SKM-1 treated with dmso at 0.1 percent for 144 hours (cell line): ENCODE measurements at regions not wholly inside any gene's neighbourhood (a gene's known extent, or its start where the extent isn't known, plus 50 kb on each side); places are given as distances from the start of the nearest gene placed in this dataset.
"Not testable (repeated sequence)": the region's sequence is repeated elsewhere in the genome, so short reads cannot be mapped to it uniquely, and the experiment has no call there.

Source experiments
- DNase-seq: peaks from one replicate; lab custom pipeline; 2025; ENCODE audit not compliant: unreplicated experiment; lab: John Stamatoyannopoulos, UW

GRCh38 chr3:59372346-59372745 lies 322.5 kb upstream of the CFAP20DC start:
- no peak for DNase-seq

GRCh38 chr3:59368900-59369675 lies 319.3 kb upstream of the CFAP20DC start:
- DNase-seq: peak; percentile 26

- DNase-seq: no peak
Measured at GRCh38 chr3:59367150-59367549, 317.3 kb upstream of the CFAP20DC start.

- DNase-seq: no peak
Measured at GRCh38 chr3:59366218-59366617, 316.4 kb upstream of the CFAP20DC start.

GRCh38 chr3:59364496-59364895 lies 314.7 kb upstream of the CFAP20DC start:
- no peak for DNase-seq

- not testable (repeated sequence) for DNase-seq
Measured at GRCh38 chr3:59360312-59360711, 310.5 kb upstream of the CFAP20DC start.

GRCh38 chr3:59341459-59341858 lies 291.6 kb upstream of the CFAP20DC start:
- no peak for DNase-seq

GRCh38 chr3:59339818-59340217 lies 290.0 kb upstream of the CFAP20DC start:
- DNase-seq: no peak

GRCh38 chr3:59338934-59339333 lies 289.1 kb upstream of the CFAP20DC start:
- DNase-seq: no peak

- no peak for DNase-seq
Measured at GRCh38 chr3:59335338-59335737, 285.5 kb upstream of the CFAP20DC start.

- DNase-seq: no peak
Measured at GRCh38 chr3:59334585-59334984, 284.8 kb upstream of the CFAP20DC start.

- no peak for DNase-seq
Measured at GRCh38 chr3:59327376-59327808, 277.6 kb upstream of the CFAP20DC start.

GRCh38 chr3:59326246-59327024 lies 276.6 kb upstream of the CFAP20DC start:
- no peak for DNase-seq

GRCh38 chr3:59321881-59322540 lies 272.2 kb upstream of the CFAP20DC start:
- no peak for DNase-seq

GRCh38 chr3:59320080-59320479 lies 270.3 kb upstream of the CFAP20DC start:
- no peak for DNase-seq

- no peak for DNase-seq
Measured at GRCh38 chr3:59319442-59319841, 269.6 kb upstream of the CFAP20DC start.

GRCh38 chr3:59318881-59319280 lies 269.1 kb upstream of the CFAP20DC start:
- no peak for DNase-seq

GRCh38 chr3:59317386-59317785 lies 267.6 kb upstream of the CFAP20DC start:
- DNase-seq: no peak

GRCh38 chr3:59316688-59317275 lies 267.0 kb upstream of the CFAP20DC start:
- no peak for DNase-seq

GRCh38 chr3:59313365-59313764 lies 263.5 kb upstream of the CFAP20DC start:
- DNase-seq: no peak

- no peak for DNase-seq
Measured at GRCh38 chr3:59311231-59311630, 261.4 kb upstream of the CFAP20DC start.
